AG08396 (cell line): ENCODE measurements at regions not wholly inside any gene's neighbourhood (a gene's known extent, or its start where the extent isn't known, plus 50 kb on each side); places are given as distances from the start of the nearest gene placed in this dataset.

Source experiments
- DNase-seq: peaks from one replicate; pipeline ENCODE4 v3.0.0; 2012; ENCODE audit warnings: low spot score, mixed read lengths

GRCh38 chr3:68163062-68163461 lies 508.6 kb upstream of the SUCLG2 start:
- DNase-seq = no peak

GRCh38 chr3:68162644-68163043 lies 508.2 kb upstream of the SUCLG2 start:
- no peak for DNase-seq

- no peak for DNase-seq
Observed at GRCh38 chr3:68151359-68151758, 496.9 kb upstream of the SUCLG2 start.

- no peak for DNase-seq
Observed at GRCh38 chr3:68148447-68148846, 494.0 kb upstream of the SUCLG2 start.

GRCh38 chr3:68142441-68142840 lies 488.0 kb upstream of the SUCLG2 start:
- DNase-seq = no peak

GRCh38 chr3:68139897-68140296 lies 485.5 kb upstream of the SUCLG2 start:
- no peak for DNase-seq

GRCh38 chr3:68136411-68136810 lies 482.0 kb upstream of the SUCLG2 start:
- DNase-seq = no peak

- no peak for DNase-seq
Observed at GRCh38 chr3:68135067-68135466, 480.7 kb upstream of the SUCLG2 start.

- no peak for DNase-seq
Observed at GRCh38 chr3:68129065-68129464, 474.7 kb upstream of the SUCLG2 start.

- DNase-seq = no peak
Observed at GRCh38 chr3:68123231-68123630, 468.8 kb upstream of the SUCLG2 start.

- DNase-seq = no peak
Observed at GRCh38 chr3:68121287-68121686, 466.9 kb upstream of the SUCLG2 start.

GRCh38 chr3:68116580-68116979 lies 462.2 kb upstream of the SUCLG2 start:
- no peak for DNase-seq

- no peak for DNase-seq
Observed at GRCh38 chr3:68103811-68104210, 449.4 kb upstream of the SUCLG2 start.

- no peak for DNase-seq
Observed at GRCh38 chr3:68090571-68090970, 436.2 kb upstream of the SUCLG2 start.

GRCh38 chr3:68089572-68090011 lies 435.2 kb upstream of the SUCLG2 start:
- DNase-seq = no peak

- no peak for DNase-seq
Observed at GRCh38 chr3:68088636-68089035, 434.2 kb upstream of the SUCLG2 start.

- no peak for DNase-seq
Observed at GRCh38 chr3:68088216-68088615, 433.8 kb upstream of the SUCLG2 start.

- no peak for DNase-seq
Observed at GRCh38 chr3:68072062-68072461, 417.6 kb upstream of the SUCLG2 start.

- DNase-seq = no peak
Observed at GRCh38 chr3:68070186-68070585, 415.8 kb upstream of the SUCLG2 start.

GRCh38 chr3:68067314-68067713 lies 412.9 kb upstream of the SUCLG2 start:
- no peak for DNase-seq

- DNase-seq = no peak
Observed at GRCh38 chr3:68062926-68063325, 408.5 kb upstream of the SUCLG2 start.

GRCh38 chr3:68060910-68061309 lies 406.5 kb upstream of the SUCLG2 start:
- DNase-seq = no peak

- no peak for DNase-seq
Observed at GRCh38 chr3:68060191-68060590, 405.8 kb upstream of the SUCLG2 start.

- no peak for DNase-seq
Observed at GRCh38 chr3:68059628-68060152, 405.3 kb upstream of the SUCLG2 start.
